T1000 (cell line): ENCODE measurements at regions not wholly inside any gene's neighbourhood (a gene's known extent, or its start where the extent isn't known, plus 50 kb on each side); places are given as distances from the start of the nearest gene placed in this dataset.

ENCODE experiments used
- DNase-seq: peaks from one replicate; lab custom pipeline; 2025; ENCODE audit warnings: mixed read lengths; lab: John Stamatoyannopoulos, UW

- no peak for DNase-seq
These were observed 55.5 kb upstream of the ST6GAL2 start for GRCh38 chr2:106941372-106941993.

GRCh38 chr2:106943468-106944200 is 57.7 kb upstream of the ST6GAL2 start:
- no peak for DNase-seq

- no peak for DNase-seq
These were observed 58.2 kb upstream of the ST6GAL2 start for GRCh38 chr2:106944215-106944614.

- DNase-seq = no peak
These were observed 62.6 kb upstream of the ST6GAL2 start for GRCh38 chr2:106948540-106948939.

- no peak for DNase-seq
These were observed 67.3 kb upstream of the ST6GAL2 start for GRCh38 chr2:106953236-106953635.

GRCh38 chr2:106953779-106954178 is 67.8 kb upstream of the ST6GAL2 start:
- DNase-seq = no peak

- DNase-seq = no peak
These were observed 68.3 kb upstream of the ST6GAL2 start for GRCh38 chr2:106954304-106954703.

- no peak for DNase-seq
These were observed 70.4 kb upstream of the ST6GAL2 start for GRCh38 chr2:106956416-106956815.

- DNase-seq = peak; percentile 83
These were observed 70.9 kb upstream of the ST6GAL2 start for GRCh38 chr2:106956879-106957278.

GRCh38 chr2:106959975-106960682 is 74.2 kb upstream of the ST6GAL2 start:
- no peak for DNase-seq

- no peak for DNase-seq
These were observed 74.8 kb upstream of the ST6GAL2 start for GRCh38 chr2:106960683-106961161.

GRCh38 chr2:106961328-106961727 is 75.4 kb upstream of the ST6GAL2 start:
- no peak for DNase-seq

GRCh38 chr2:106963156-106963555 is 77.2 kb upstream of the ST6GAL2 start:
- DNase-seq = no peak

GRCh38 chr2:106963893-106964292 is 77.9 kb upstream of the ST6GAL2 start:
- DNase-seq = no peak

GRCh38 chr2:106965611-106966010 is 79.6 kb upstream of the ST6GAL2 start:
- DNase-seq = no peak

- no peak for DNase-seq
These were observed 83.8 kb upstream of the ST6GAL2 start for GRCh38 chr2:106969777-106970176.

GRCh38 chr2:106970471-106971261 is 84.7 kb upstream of the ST6GAL2 start:
- DNase-seq = peak; percentile 36

- DNase-seq = no peak
These were observed 86.8 kb upstream of the ST6GAL2 start for GRCh38 chr2:106972782-106973181.

- no peak for DNase-seq
These were observed 88.9 kb upstream of the ST6GAL2 start for GRCh38 chr2:106974891-106975290.

- no peak for DNase-seq
These were observed 89.7 kb upstream of the ST6GAL2 start for GRCh38 chr2:106975641-106976040.

- no peak for DNase-seq
These were observed 90.6 kb upstream of the ST6GAL2 start for GRCh38 chr2:106976548-106976947.

GRCh38 chr2:106977717-106978116 is 91.8 kb upstream of the ST6GAL2 start:
- DNase-seq = no peak
